GM13976 (cell line): ENCODE measurements at regions not wholly inside any gene's neighbourhood (a gene's known extent, or its start where the extent isn't known, plus 50 kb on each side); places are given as distances from the start of the nearest gene placed in this dataset.
"Not testable (repeated sequence)": the region's sequence is repeated elsewhere in the genome, so short reads cannot be mapped to it uniquely, and the experiment has no call there.

Source experiments
- DNase-seq: peaks from one replicate; pipeline ENCODE4 v3.0.0; 2012; ENCODE audit warnings: low spot score
- in situ Hi-C: fragments of 300-500 bp; cut with MboI; formaldehyde crosslinking; loops from one replicate; pipeline ENCODE4 v1.12.0; 2022; ENCODE audit warnings: low sequenced_read_pairs, mixed read lengths, inconsistent platforms; ENCODE audit not compliant: unreplicated experiment
- TF ChIP-seq, protein P1 (sequence below): IDR thresholded peaks from 2 replicates; pipeline ENCODE4 v1.5.1; 2012; ENCODE audit warnings: borderline replicate concordance, mild to moderate bottlenecking; ENCODE audit not compliant: insufficient read depth; ENCODE audit errors: extremely low read depth, missing control alignments, control extremely low read depth

DNA sequence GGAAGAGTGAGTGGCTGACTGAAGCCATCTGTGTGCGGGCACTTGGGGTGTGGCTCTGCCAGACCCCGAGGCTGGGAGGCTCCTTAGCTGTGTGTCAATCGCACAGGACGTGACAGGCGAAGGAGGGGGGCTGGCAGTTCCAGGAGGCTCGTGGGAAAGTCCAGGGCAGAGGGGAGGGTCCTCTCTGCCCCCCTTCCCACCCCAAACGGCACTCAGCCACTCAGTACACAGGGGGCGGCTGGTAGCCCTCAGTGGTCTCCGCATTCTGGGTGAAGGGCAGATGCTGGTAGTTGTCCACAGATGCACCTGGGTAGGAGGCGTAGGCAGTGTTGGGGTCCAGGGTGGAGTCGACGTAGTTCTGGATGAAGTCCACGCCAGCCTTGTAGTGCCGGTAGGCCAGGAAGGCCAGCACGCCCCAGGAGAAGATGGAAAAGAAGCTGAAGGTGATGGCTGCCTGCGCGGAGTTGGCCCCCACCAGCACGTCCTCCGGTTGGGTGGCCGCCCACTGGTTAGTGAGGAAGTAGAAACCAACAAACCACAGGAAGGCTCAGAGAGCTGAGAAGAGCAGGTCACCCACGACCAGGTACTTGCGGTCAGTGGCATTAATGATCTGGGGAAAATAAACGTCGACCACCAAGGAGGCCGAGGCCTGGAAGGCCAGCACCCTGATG lies 85.4 kb upstream of the CEP78 start:
- TF ChIP-seq, protein P1, sequence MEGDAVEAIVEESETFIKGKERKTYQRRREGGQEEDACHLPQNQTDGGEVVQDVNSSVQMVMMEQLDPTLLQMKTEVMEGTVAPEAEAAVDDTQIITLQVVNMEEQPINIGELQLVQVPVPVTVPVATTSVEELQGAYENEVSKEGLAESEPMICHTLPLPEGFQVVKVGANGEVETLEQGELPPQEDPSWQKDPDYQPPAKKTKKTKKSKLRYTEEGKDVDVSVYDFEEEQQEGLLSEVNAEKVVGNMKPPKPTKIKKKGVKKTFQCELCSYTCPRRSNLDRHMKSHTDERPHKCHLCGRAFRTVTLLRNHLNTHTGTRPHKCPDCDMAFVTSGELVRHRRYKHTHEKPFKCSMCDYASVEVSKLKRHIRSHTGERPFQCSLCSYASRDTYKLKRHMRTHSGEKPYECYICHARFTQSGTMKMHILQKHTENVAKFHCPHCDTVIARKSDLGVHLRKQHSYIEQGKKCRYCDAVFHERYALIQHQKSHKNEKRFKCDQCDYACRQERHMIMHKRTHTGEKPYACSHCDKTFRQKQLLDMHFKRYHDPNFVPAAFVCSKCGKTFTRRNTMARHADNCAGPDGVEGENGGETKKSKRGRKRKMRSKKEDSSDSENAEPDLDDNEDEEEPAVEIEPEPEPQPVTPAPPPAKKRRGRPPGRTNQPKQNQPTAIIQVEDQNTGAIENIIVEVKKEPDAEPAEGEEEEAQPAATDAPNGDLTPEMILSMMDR = no peak
- no peak for DNase-seq
- in situ Hi-C loops = loop anchor here (25.0 kb wide), 1 partner anchor 88 kb away; no protein-coding TSS in a partner anchor

DNA sequence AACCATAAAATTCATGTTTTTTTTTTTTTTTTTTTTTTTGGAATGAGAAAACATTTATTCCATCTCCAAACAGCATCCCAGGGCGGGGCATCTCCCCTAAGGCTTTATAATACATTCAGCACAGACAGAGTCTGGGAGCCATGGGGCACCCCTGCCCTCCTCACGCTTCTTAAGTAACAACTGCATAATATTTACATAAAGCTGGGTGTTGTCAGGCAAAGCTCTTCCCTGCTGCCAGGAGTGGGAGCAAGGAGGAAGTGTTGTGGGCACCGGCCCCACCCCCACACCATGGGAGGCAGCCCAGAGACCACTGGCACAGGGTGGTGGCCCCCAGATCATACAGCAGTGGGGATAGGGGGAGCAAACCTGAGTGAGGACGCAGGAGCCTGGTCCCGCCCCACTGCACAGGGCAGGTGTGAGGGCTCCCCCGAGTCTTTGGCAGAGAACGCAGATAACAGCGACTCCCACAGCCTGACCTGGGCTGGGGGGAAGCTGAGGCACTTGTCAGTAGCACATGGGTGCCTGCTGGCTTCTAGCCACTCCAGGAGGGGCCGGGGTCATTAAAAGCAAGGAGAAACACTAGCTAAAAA lies 86.1 kb upstream of the CEP78 start:
- in situ Hi-C loops = loop anchor here (25.0 kb wide), 1 partner anchor 87 kb away; no protein-coding TSS in a partner anchor
- TF ChIP-seq, protein P1 = no peak
- DNase-seq = no peak

DNA sequence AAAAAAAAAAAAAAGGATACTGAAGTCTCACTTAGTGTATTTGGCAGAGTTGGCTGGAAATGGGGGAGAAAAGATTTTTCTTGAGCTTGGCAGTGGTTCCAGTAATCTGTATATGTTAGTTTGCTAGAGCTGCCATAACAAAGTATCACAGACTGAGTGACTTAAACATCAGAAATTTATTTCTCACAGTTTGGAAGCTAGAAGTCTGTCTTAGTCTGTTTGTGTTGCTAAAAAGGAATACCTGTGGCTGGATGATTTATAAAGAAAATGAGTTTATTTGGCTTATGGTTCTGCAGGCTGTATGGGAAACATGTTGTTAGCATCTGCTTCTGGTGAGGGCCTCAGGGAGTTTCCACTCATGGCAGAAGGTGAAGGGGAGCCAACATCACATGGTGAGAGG lies 89.6 kb upstream of the CEP78 start:
- TF ChIP-seq, protein P1 = no peak
- DNase-seq = no peak
- in situ Hi-C loops = no loop called here

DNA sequence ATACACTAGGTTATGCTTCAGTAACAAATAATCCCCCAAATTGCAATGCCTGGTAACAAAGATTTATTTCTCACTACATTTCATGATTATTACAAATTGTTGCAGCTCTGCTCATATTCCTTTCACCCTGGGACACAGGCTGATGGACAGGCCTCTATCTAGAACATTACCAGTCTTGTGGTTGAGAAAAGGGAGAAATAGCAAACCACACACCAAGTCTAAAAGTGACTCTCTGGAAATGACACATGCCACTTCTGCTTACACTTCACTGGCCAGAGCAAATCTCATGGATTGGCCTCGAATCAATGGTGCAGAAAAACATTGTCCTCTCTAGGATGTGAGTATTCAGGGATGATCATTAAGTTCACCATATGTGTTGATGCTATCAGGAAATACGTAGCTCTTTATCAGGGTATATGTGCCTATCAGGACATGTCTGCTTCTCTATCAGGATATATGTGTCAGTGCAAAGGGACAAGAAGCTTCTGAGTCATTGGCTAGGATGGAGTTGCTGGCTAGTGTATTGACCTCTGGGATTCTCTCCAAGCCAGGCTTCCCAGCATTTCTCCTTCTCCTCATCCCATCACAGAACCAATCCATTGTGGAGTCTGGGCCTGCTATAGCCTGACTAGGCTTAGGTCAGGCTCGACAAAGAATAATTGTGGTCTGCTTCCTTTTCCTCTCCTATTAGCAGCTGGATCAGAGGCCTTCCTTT lies 91.1 kb upstream of the CEP78 start:
- DNase-seq = no peak
- in situ Hi-C loops = no loop called here
- TF ChIP-seq, protein P1 = no peak

DNA sequence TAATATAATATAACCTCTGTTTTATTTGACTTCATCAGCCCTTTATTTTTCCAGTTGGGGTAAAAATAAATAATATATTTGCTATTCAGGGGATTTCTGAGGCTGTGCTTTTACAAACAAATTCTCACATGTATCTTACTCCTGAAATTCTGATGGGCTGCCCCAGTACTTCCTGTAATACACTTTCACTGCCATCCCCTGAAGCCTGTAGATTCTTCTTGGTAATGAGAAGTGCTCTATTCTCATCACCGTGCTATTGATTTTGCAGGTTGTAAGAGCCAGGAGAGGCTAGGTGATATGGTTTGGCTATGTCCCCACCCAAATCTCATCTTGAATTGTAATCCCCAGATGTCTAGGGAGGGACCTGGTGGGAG lies 91.9 kb upstream of the CEP78 start:
- no peak for DNase-seq
- TF ChIP-seq, protein P1 = no peak

DNA sequence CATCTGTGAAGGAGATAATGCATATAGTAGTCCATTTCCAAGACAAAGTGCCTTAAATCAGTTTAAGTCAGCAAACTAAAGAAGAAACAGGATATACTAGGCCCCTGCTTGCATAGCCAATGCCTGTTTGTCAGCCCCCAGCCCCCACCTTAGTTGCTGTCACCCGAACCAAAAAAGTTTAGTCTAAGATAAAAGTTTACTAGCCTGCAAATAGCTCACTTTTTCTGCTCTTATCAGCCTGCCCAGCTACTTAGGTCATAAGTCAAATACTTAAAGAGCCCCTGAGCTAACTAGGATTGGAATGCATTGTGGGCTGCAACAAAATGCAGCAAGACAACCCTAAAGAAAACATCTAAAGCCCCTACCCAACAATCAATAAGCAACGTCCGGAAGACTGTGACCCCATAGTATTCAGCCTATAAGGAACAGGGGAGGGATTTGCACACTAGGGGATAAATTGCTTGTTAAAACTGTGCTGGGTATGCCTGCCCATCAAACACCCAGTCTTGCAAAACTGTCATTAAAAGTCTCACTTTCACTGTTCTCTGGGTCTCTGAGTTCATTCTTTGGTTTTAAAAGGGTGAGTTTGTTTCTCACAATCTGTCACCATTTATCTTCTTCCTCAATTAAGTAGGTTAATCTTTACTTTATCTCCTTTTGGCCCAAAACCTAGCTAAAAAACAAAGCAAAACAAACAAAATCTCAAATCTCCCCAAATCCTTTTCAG lies 92.4 kb upstream of the CEP78 start:
- DNase-seq = no peak
- in situ Hi-C loops = no loop called here
- TF ChIP-seq, protein P1 = no peak

More for the DNA sequence above, 91.9 kb upstream of the CEP78 start:
- in situ Hi-C loops = no loop called here

DNA sequence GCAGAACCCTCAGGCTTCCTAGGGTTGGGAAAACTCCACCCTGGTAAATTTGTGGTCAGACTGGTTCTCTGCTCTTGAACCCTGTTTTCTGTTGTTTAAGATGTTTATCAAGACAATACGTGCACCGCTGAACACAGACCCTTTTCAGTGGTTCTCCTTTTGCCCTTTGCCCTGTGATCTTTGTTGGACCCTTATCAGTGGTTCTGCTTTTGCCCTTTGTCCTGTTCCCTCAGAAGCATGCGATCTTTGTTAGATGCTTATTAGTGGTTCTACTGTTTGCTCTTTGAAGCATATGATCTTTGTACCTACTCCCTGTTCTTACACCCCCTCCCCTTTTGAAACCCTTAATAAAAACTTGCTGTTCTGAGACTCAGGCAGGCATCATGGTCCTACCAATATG lies 93.6 kb upstream of the CEP78 start:
- DNase-seq = not testable (repeated sequence)

More for the DNA sequence above, 93.6 kb upstream of the CEP78 start:
- in situ Hi-C loops = not testable (repeated sequence)
